Erythroblast (primary cell): ENCODE measurements at regions not wholly inside any gene's neighbourhood (a gene's known extent, or its start where the extent isn't known, plus 50 kb on each side); places are given as distances from the start of the nearest gene placed in this dataset.

ENCODE experiments used
- GATA1 ChIP-seq: IDR thresholded peaks from 2 replicates; pipeline ENCODE4 v1.6.1; 2011; ENCODE audit warnings: low read depth, mild to moderate bottlenecking, control low read depth, low read length, moderate library complexity
- POLR2A ChIP-seq: IDR thresholded peaks from 2 replicates; pipeline ENCODE4 v1.6.1; 2011; ENCODE audit warnings: mild to moderate bottlenecking, low read length

DNA sequence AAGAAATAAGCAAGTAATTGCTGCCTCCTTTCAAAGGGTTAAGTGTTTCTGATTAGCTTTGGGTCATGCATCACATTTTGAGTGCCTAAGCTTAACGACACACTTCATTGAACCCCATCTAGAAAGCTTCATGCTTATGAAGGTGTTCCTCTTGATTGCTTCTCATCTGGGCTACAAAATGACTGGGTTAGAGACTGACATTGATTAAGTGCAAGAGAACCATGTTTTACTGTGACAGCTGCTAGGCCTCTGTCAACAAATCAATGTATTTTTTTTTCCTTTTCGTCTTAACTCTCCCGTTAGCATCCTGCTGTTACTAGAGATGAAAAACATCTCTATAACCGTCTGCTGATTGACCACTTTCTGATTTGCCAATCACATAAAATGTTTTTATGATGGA, 725.0 kb downstream of the TLE1 start:
- TF ChIP-seq POLR2A (no peak), GATA1 (no peak)
